ENCODE measurements at regions not wholly inside any gene's neighbourhood (a gene's known extent, or its start where the extent isn't known, plus 50 kb on each side); places are given as distances from the start of the nearest gene placed in this dataset.

DNA sequence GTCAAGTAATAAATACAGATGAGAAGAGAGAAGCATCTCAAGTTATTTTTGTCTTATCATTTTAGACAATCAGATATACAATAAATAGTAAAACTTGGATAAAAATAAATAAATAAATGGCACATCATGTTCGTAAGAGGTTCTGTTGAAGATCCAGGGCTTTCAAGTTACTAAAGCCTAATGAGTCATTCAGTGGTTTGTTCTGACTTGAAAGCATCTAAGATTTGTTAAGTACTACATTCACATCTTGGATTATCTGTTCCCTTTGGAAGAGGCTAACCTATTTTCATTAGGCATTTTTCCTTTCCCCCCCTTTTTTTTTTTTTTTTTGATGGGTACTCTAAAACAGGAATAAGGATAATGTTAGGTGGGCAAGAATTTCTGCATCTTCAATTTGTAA lies 429.3 kb downstream of the PCDH20 start:
- Histone ChIP-seq H3K27ac (ENCODE audit: control insufficient read depth, insufficient read depth, low read length) (no peak overlapping the region), H3K79me2 (ENCODE audit: control insufficient read depth, insufficient read depth, low read length) (no peaks in the 10 kb centered on the region), H3K27me3 (ENCODE audit: control insufficient read depth, extremely low read depth, insufficient read depth, low read length) (no peaks in the 10 kb centered on the region), H3K4me2 (ENCODE audit: control insufficient read depth, extremely low read depth, insufficient read depth, low read depth, low read length) (no peak overlapping the region), H3K4me1 (ENCODE audit: control insufficient read depth, extremely low read depth, insufficient read depth, low read length) (no peaks in the 10 kb centered on the region), H3K36me3 (ENCODE audit: control insufficient read depth in 2 of 2, extremely low read depth in 1 of 2, insufficient read depth in 2 of 2, low read length in 2 of 2) (no peaks in the 10 kb centered on the region), H4K20me1 (ENCODE audit: control insufficient read depth, extremely low read depth, insufficient read depth, low read length) (no peaks in the 10 kb centered on the region), H3K4me3 (ENCODE audit: control insufficient read depth in 2 of 3, extremely low read depth in 1 of 3, insufficient read depth in 2 of 3, low read depth in 1 of 3, low read length in 3 of 3) (no peak overlapping the region), H3K9me3 (ENCODE audit: control insufficient read depth, low read depth, low read length) (no peaks in the 10 kb centered on the region), H3K9me1 (ENCODE audit: control insufficient read depth, extremely low read depth, insufficient read depth, low read length) (no peaks in the 10 kb centered on the region), H2AFZ (ENCODE audit: control insufficient read depth, low read length) (no peak overlapping the region), H3K9ac (ENCODE audit: control insufficient read depth, extremely low read depth, insufficient read depth, low read length) (no peak overlapping the region)
- TF ChIP-seq, protein P1, sequence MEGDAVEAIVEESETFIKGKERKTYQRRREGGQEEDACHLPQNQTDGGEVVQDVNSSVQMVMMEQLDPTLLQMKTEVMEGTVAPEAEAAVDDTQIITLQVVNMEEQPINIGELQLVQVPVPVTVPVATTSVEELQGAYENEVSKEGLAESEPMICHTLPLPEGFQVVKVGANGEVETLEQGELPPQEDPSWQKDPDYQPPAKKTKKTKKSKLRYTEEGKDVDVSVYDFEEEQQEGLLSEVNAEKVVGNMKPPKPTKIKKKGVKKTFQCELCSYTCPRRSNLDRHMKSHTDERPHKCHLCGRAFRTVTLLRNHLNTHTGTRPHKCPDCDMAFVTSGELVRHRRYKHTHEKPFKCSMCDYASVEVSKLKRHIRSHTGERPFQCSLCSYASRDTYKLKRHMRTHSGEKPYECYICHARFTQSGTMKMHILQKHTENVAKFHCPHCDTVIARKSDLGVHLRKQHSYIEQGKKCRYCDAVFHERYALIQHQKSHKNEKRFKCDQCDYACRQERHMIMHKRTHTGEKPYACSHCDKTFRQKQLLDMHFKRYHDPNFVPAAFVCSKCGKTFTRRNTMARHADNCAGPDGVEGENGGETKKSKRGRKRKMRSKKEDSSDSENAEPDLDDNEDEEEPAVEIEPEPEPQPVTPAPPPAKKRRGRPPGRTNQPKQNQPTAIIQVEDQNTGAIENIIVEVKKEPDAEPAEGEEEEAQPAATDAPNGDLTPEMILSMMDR (optimal IDR thresholded peaks at IDR 0.05 in 1 of 3, IDR thresholded peaks at IDR 0.05 in 1 of 3, conservative IDR thresholded peaks at IDR 0.05 in 1 of 3; ENCODE audit: extremely low read depth in 1 of 3, insufficient read depth in 2 of 3, low read length in 3 of 3), result no peak
- no peak for TF ChIP-seq EZH2 (IDR thresholded peaks at IDR 0.05; ENCODE audit: low read length)
- DNase-seq (ENCODE audit: low read depth, low spot score) (no peak), FAIRE-seq (no peak)
- dilution Hi-C loops (cut with MboI; ENCODE audit: extremely low pct_ligation_motif_present, low sequenced_read_pairs), result no loop called here

DNA sequence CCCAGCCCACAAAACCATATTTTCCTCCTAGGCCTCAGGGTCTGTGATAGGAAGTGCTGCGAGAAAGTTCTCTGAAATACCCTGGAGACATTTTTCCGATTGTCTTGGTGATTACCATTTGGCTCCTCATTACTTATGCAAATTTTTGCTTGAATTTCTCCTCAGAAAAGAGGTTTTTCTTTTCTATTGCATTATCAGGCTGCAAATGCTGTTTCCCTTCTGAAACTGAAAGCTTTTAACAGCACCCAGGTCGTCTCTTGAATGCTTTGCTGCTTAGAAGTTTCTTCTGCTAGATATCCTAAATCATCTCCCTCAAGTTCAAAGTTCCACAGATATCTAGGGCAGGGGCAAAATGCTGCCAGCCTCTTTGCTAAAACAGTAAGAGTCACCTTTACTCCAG lies 434.2 kb downstream of the PCDH20 start:
- no peaks in the 10 kb centered on the region for H3K79me2 ChIP-seq (ENCODE audit: control insufficient read depth, insufficient read depth, low read length)
- H3K27ac ChIP-seq (ENCODE audit: control insufficient read depth, insufficient read depth, low read length), result no peak overlapping the region
- H3K27me3 ChIP-seq (ENCODE audit: control insufficient read depth, extremely low read depth, insufficient read depth, low read length), result no peaks in the 10 kb centered on the region
- no peak overlapping the region for H3K4me2 ChIP-seq (ENCODE audit: control insufficient read depth, extremely low read depth, insufficient read depth, low read depth, low read length)
- no peak overlapping the region for H3K4me3 ChIP-seq (ENCODE audit: control insufficient read depth in 2 of 3, extremely low read depth in 1 of 3, insufficient read depth in 2 of 3, low read depth in 1 of 3, low read length in 3 of 3)
- no peaks in the 10 kb centered on the region for H3K36me3 ChIP-seq (ENCODE audit: control insufficient read depth in 2 of 2, extremely low read depth in 1 of 2, insufficient read depth in 2 of 2, low read length in 2 of 2)
- no peaks in the 10 kb centered on the region for H3K9me3 ChIP-seq (ENCODE audit: control insufficient read depth, low read depth, low read length)
- DNase-seq (ENCODE audit: low read depth, low spot score), result no peak
- H2AFZ ChIP-seq (ENCODE audit: control insufficient read depth, low read length), result no peak overlapping the region
- no peaks in the 10 kb centered on the region for H4K20me1 ChIP-seq (ENCODE audit: control insufficient read depth, extremely low read depth, insufficient read depth, low read length)
- TF ChIP-seq EZH2 (IDR thresholded peaks at IDR 0.05; ENCODE audit: low read length), result no peak
- TF ChIP-seq, protein P1 (optimal IDR thresholded peaks at IDR 0.05 in 1 of 3, IDR thresholded peaks at IDR 0.05 in 1 of 3, conservative IDR thresholded peaks at IDR 0.05 in 1 of 3; ENCODE audit: extremely low read depth in 1 of 3, insufficient read depth in 2 of 3, low read length in 3 of 3), result no peak
- H3K4me1 ChIP-seq (ENCODE audit: control insufficient read depth, extremely low read depth, insufficient read depth, low read length), result no peaks in the 10 kb centered on the region
- no peak overlapping the region for H3K9ac ChIP-seq (ENCODE audit: control insufficient read depth, extremely low read depth, insufficient read depth, low read length)
- no peaks in the 10 kb centered on the region for H3K9me1 ChIP-seq (ENCODE audit: control insufficient read depth, extremely low read depth, insufficient read depth, low read length)
- no peak for FAIRE-seq
- dilution Hi-C loops (cut with MboI; ENCODE audit: extremely low pct_ligation_motif_present, low sequenced_read_pairs), result no loop called here
